ENCODE measurements at regions not wholly inside any gene's neighbourhood (a gene's known extent, or its start where the extent isn't known, plus 50 kb on each side); places are given as distances from the start of the nearest gene placed in this dataset.

DNA sequence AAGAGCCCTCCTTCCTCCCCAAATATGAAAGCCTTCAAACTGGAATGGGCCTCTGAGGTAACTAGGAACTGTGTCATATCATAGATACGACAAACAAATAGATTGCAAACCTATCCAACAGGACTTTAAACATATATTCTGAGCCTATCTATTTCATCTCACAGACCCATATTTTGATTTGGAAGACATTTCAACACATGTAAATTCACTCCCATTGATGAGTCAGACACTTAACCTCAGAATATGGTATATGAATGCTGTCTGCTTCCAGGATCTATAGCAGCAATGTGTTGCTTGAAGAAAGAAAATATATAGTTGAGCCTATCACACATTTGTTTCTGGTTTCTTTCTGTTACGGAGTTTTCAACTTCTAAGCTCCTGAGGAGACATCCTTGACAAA is 221.9 kb upstream of the SAMSN1 start:
- TF ChIP-seq, protein P1, sequence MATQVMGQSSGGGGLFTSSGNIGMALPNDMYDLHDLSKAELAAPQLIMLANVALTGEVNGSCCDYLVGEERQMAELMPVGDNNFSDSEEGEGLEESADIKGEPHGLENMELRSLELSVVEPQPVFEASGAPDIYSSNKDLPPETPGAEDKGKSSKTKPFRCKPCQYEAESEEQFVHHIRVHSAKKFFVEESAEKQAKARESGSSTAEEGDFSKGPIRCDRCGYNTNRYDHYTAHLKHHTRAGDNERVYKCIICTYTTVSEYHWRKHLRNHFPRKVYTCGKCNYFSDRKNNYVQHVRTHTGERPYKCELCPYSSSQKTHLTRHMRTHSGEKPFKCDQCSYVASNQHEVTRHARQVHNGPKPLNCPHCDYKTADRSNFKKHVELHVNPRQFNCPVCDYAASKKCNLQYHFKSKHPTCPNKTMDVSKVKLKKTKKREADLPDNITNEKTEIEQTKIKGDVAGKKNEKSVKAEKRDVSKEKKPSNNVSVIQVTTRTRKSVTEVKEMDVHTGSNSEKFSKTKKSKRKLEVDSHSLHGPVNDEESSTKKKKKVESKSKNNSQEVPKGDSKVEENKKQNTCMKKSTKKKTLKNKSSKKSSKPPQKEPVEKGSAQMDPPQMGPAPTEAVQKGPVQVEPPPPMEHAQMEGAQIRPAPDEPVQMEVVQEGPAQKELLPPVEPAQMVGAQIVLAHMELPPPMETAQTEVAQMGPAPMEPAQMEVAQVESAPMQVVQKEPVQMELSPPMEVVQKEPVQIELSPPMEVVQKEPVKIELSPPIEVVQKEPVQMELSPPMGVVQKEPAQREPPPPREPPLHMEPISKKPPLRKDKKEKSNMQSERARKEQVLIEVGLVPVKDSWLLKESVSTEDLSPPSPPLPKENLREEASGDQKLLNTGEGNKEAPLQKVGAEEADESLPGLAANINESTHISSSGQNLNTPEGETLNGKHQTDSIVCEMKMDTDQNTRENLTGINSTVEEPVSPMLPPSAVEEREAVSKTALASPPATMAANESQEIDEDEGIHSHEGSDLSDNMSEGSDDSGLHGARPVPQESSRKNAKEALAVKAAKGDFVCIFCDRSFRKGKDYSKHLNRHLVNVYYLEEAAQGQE (IDR thresholded peaks at IDR 0.05; ENCODE audit: insufficient read depth in 1 of 2, low read depth in 2 of 2, low read length in 2 of 2) = no peak
- no peak for TF ChIP-seq POLR2AphosphoS5 (IDR thresholded peaks at IDR 0.05; ENCODE audit: low read depth, low read length)
- no peak for TF ChIP-seq SIN3A (IDR thresholded peaks at IDR 0.05; ENCODE audit: borderline replicate concordance, insufficient read depth, low read length)
- TF ChIP-seq TAF1 (IDR thresholded peaks at IDR 0.05; ENCODE audit: borderline replicate concordance, insufficient read depth, low read length) = no peak
- TF ChIP-seq FOXP2 (optimal IDR thresholded peaks at IDR 0.05; ENCODE audit: borderline replicate concordance, extremely low read depth, extremely low read length, insufficient read depth) = no peak

Data from PFSK-1 (cell line).